ENCODE measurements at regions not wholly inside any gene's neighbourhood (a gene's known extent, or its start where the extent isn't known, plus 50 kb on each side); places are given as distances from the start of the nearest gene placed in this dataset.

DNA sequence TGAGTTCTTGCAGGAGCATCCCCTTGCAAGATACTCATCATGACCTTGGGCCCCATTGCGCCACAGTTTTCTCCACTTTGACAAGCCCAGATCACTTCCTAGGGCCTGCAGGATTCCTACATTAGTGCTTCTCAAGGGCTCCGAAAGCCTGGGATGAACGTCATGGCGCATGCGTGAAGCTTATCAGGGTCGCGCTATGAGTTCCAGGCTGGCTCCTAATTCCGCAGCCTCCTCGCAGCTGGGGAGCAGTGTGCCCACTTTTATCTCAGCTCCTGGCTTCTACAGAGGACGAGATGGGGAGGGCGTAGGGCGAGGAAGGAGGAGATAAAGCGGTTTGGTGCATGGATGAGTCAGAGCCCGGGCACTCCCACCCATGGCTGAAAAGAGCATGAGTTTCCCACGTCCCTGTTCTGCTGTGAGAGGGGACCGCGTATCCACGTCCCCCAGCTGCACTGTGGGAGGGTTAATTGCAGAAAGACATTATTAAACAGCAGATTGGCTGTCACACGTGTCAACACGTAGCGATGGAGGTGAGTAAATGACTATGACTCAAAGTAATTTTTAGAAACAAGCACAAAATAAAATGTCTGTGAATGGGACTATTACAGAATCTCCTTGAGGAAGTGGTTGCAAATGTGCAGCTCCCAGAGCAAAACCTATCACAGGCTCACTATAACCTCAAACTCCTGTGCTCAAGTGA, 72.9 kb upstream of the DSP start:
- H3K4me1 Mint-ChIP-seq (ENCODE audit: low read depth), result peaks cover 40% of the 10 kb centered on the region
- peaks cover 1% of the 10 kb centered on the region; the same call in 1 of the 2 replicates for H3K27me3 Mint-ChIP-seq (ENCODE audit: insufficient read depth)
- TF ChIP-seq, protein P1, sequence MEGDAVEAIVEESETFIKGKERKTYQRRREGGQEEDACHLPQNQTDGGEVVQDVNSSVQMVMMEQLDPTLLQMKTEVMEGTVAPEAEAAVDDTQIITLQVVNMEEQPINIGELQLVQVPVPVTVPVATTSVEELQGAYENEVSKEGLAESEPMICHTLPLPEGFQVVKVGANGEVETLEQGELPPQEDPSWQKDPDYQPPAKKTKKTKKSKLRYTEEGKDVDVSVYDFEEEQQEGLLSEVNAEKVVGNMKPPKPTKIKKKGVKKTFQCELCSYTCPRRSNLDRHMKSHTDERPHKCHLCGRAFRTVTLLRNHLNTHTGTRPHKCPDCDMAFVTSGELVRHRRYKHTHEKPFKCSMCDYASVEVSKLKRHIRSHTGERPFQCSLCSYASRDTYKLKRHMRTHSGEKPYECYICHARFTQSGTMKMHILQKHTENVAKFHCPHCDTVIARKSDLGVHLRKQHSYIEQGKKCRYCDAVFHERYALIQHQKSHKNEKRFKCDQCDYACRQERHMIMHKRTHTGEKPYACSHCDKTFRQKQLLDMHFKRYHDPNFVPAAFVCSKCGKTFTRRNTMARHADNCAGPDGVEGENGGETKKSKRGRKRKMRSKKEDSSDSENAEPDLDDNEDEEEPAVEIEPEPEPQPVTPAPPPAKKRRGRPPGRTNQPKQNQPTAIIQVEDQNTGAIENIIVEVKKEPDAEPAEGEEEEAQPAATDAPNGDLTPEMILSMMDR (IDR thresholded peaks at IDR 0.05), result no peak
- no peaks in the 10 kb centered on the region for H3K9me3 Mint-ChIP-seq
- H3K36me3 Mint-ChIP-seq (ENCODE audit: low read depth), result no peaks in the 10 kb centered on the region
- peak overlapping the region; percentile 87 for H3K27ac Mint-ChIP-seq
- H3K4me3 Mint-ChIP-seq, result peak overlapping the region; percentile 83
- DNase-seq, result peak; percentile 59

DNA sequence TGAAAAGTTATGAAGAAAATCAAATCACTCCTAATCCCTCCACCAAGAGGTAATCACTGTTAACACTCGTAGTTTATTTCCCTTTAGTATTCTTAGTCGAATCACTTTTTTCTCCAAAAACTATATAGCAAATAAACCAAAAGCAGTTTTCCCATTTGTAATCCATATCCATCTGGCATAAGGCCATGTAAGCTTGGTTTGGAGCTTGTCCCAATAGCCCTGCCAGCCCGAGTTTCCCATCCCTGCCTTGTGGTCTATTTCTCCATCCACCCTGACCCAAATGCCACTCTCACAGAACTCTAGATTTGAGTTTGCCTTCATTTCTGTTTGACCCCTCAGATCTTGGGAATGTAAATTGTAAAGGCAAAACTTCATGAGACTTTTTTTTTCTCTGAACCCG, 71.8 kb upstream of the DSP start:
- Mint-ChIP-seq H3K4me1 (ENCODE audit: low read depth) (peaks cover 39% of the 10 kb centered on the region), H3K27ac (no peak overlapping the region), H3K27me3 (ENCODE audit: insufficient read depth) (peaks cover 1% of the 10 kb centered on the region; the same call in 1 of the 2 replicates), H3K36me3 (ENCODE audit: low read depth) (no peaks in the 10 kb centered on the region), H3K4me3 (no peak overlapping the region; the same call in 1 of the 2 replicates), H3K9me3 (no peaks in the 10 kb centered on the region)
- TF ChIP-seq, protein P1 (IDR thresholded peaks at IDR 0.05), result no peak
- no peak for DNase-seq

DNA sequence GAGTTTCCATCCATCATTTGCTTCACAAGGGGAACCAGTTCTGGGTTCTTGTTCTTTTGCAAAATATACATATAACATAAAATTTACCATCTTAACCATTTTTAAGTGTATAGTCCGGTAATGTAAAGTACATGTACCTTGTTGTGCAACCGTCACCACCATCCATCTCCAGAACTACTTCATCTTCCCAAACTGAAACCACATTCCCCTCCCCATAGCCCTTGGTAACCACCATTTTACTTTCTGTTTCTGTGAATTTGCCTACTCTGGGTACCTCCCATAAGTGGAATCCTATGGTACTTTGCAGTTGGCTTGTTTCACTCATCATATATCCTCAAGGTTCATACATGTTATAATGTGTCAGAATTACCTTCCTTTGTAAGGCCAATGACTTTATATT, 70.3 kb upstream of the DSP start:
- no peaks in the 10 kb centered on the region for H3K9me3 Mint-ChIP-seq
- H3K4me1 Mint-ChIP-seq (ENCODE audit: low read depth), result peaks cover 39% of the 10 kb centered on the region
- peaks cover 1% of the 10 kb centered on the region; the same call in 1 of the 2 replicates for H3K27me3 Mint-ChIP-seq (ENCODE audit: insufficient read depth)
- no peak overlapping the region for H3K4me3 Mint-ChIP-seq
- H3K36me3 Mint-ChIP-seq (ENCODE audit: low read depth), result no peaks in the 10 kb centered on the region
- H3K27ac Mint-ChIP-seq, result no peak overlapping the region
- TF ChIP-seq, protein P1 (IDR thresholded peaks at IDR 0.05), result no peak
- no peak for DNase-seq

DNA sequence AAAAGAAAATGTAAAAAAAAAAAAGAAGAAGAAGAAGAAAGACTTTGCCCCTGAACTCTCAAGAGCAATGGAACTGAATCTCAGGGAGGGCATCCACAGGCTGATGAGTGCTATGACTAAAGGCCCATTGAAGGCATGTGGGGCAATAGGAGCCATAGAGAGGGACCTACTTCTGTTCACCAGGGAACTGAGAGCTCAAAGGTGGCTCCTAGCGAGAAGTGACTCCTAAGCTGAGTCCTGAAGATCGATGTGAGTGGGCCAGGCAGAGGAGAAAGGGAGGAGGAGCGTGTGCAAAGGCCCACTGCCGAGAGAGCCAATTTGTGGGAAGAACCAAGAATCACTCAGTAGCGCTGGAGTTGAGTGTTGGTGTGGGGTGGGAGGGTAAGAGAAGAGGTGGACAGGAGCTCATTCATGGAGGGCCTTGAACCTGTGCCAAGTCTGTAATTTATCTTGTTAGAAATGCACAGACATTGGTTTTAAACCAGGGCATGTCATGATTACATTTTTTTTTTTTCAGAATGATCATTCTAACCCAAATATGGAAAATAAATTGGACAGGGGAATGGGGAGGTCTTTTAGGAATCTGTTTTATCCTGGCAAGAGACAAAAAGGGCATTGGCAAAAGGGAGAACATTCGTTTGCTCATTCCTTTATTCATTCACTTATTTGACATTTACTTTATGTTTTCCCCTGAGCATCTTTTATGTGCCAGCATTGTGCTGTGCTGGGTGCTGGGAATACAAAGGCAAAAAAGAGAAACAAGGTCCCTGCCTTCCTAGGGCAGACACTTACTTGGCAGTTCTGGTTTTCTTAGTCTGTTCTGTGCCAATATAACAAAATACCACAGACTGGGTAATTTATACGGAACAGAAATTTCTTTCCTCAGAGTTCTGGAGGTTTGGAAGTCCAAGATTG, 67.4 kb upstream of the DSP start:
- H3K27ac Mint-ChIP-seq, result no peak overlapping the region
- H3K4me3 Mint-ChIP-seq, result no peak overlapping the region
- no peaks in the 10 kb centered on the region for H3K36me3 Mint-ChIP-seq (ENCODE audit: low read depth)
- TF ChIP-seq, protein P1 (IDR thresholded peaks at IDR 0.05), result no peak
- H3K27me3 Mint-ChIP-seq (ENCODE audit: insufficient read depth), result peaks cover 8% of the 10 kb centered on the region
- peaks cover 13% of the 10 kb centered on the region; the same call in 1 of the 2 replicates for H3K4me1 Mint-ChIP-seq (ENCODE audit: low read depth)
- DNase-seq, result no peak
- H3K9me3 Mint-ChIP-seq, result no peaks in the 10 kb centered on the region

DNA sequence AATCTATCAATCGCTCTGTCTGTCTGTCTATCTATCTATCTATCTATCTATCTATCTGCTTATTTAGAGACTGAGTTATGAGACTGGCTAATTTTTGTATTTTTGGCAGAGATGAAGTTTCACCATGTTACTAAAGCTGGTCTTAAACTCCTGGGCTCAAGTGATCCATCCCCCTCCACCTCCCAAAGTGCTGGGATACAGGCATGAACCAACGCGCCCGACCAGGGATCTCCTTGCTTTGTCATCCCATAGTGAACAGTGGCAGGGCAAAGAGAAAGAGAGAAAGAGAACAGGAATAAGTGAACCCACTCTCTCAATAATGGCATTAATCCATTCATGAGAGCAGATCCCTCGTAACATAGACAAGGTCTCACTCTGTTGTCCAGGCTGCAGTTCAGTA, 66.4 kb upstream of the DSP start:
- Mint-ChIP-seq H3K9me3 (no peaks in the 10 kb centered on the region), H3K4me1 (ENCODE audit: low read depth) (peaks cover 7% of the 10 kb centered on the region; the same call in 1 of the 2 replicates), H3K27me3 (ENCODE audit: insufficient read depth) (peaks cover 8% of the 10 kb centered on the region), H3K27ac (no peak overlapping the region), H3K4me3 (no peak overlapping the region), H3K36me3 (ENCODE audit: low read depth) (no peaks in the 10 kb centered on the region)
- DNase-seq, result no peak
- TF ChIP-seq, protein P1 (IDR thresholded peaks at IDR 0.05), result no peak
